Gastrocnemius medialis (tissue), 4 donors: ENCODE measurements at regions not wholly inside any gene's neighbourhood (a gene's known extent, or its start where the extent isn't known, plus 50 kb on each side); places are given as distances from the start of the nearest gene placed in this dataset.

ENCODE experiments used
- CTCF ChIP-seq, 5 experiments: fragments of 450-650 bp in 3 of 5; fragments of 200-600 bp in 2 of 5; sonication (generic) in 2 of 5; IDR thresholded peaks in 4 of 5; conservative IDR thresholded peaks in 1 of 5; 1 replicate in 4 of 5; 2 replicates in 1 of 5; pipeline ENCODE4 v1.5.1; 2016 to 2019; ENCODE audit warnings: antibody characterized with exemption in 5 of 5, mild to moderate bottlenecking in 3 of 5, moderate library complexity in 3 of 5
- POLR2A ChIP-seq, 2 donors: fragments of 450-650 bp; IDR thresholded peaks; one replicate each; pipeline ENCODE4 v1.6.1; 2017; ENCODE audit warnings: antibody characterized with exemption in 2 of 2, mild to moderate bottlenecking in 2 of 2, moderate library complexity in 2 of 2

- TF ChIP-seq CTCF (IDR thresholded peaks at IDR 0.05 in 4 of 5, conservative IDR thresholded peaks at IDR 0.05 in 1 of 5) (no peak), POLR2A (IDR thresholded peaks at IDR 0.05) (no peak)
Measured at GRCh38 chr5:28156981-28157380, 1118.6 kb upstream of the CDH9 start.
